NCI-H1694 treated with DMSO at 0.1 percent for 48 hours (cell line): ENCODE measurements at regions not wholly inside any gene's neighbourhood (a gene's known extent, or its start where the extent isn't known, plus 50 kb on each side); places are given as distances from the start of the nearest gene placed in this dataset.
"Not testable (repeated sequence)": the region's sequence is repeated elsewhere in the genome, so short reads cannot be mapped to it uniquely, and the experiment has no call there.

ENCODE experiments used
- DNase-seq: peaks from one replicate; lab custom pipeline; 2025; lab: John Stamatoyannopoulos, UW

DNA sequence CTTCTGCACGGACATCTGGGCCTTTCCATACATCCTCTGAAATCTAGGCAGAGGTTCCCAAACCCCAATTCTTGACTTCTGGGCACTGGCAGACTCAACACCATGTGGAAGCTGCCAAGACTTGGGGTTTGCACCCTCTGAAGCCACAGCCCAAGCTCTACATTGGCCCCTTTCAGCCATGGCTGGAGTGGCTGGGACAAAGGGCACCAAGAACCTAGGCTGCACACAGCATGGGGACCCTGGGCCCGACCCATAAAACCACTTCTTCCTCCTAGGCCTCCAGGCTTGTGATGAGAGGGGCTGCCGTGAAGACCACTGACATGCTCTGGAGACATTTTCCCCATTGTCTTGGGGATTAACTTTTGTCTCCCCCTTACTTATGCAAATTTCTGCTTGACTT lies 158.0 kb downstream of the GNAI1 start:
- DNase-seq: not testable (repeated sequence)

DNA sequence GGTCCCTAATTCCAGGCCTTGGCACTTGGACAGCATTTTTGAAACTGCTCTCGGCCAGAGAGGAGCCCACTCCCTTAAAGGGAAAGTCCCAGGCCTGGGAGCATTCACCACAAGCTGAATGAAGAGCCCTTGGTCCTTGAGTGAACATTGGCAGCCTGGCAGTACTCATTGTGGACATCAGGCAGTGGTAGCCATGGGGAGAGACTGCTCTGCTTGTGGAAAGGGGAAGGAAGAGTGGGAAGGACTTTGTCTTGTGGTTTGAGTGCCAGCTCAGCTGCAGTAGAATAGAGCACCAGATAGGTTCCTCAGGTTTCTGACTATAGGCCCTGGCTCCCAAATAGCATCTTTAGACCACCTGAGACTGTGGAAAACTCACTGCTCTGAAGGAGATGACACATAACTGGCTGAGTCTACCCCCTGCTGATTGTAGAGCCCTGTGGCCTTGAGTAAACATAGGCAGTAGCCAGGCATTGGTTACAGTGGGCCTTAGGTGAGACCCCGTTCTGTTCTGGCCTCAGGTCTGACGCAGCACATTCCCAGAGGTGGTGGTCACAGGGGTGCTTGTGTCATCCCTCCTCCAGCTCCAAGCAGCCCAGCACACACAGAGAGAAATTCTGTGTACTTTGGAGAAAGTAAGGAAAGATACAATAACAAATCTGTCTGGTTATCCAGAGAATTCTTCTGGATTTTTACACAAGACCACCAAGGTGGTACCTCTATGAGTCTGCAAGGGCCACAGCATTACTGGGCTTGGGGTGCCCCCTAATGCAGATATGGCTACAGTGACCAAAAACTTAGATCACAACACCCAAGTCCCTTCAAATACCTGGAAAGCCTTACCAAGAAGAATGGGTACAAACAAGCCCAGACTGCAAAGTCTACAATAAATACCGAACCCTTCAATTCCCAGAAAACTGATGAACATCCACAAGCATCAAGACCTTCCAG lies 153.8 kb downstream of the GNAI1 start:
- DNase-seq: no peak

DNA sequence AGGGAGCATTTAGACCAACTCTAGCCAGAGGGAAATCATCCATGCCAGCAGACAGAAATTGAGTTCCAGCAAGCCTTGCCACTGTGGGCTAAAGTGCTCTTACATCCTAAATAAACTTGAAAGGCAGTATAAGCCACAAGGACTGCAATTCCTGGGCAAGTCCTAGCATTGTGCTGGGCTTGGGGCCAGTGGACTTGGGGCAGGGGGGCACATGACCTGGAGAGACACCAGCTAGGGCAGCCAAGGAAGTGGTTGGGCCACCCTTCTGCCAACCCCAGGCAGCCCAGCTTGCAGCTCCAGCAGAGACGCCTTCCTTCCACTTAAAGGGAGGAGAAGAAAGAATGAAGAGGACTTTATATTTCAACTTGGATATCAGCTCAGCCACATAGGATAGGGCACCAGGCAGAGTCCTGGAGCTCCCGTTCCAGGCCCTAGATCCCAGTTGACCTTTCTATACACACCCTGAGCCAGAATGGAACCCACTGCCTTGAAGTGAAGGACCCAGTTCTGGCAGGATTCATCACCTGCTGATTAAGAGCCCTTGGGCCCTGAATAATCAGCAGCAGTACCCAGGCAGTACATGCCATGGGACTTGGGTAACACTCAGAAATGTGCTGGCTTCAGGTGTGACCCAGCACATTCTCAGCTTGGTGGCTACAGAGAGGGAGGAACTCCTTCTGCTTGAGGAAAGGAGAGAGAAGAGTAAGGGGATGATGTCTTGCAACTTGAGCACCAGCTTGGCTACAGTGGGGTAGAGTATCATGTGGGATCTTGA lies 153.0 kb downstream of the GNAI1 start:
- no peak for DNase-seq

DNA sequence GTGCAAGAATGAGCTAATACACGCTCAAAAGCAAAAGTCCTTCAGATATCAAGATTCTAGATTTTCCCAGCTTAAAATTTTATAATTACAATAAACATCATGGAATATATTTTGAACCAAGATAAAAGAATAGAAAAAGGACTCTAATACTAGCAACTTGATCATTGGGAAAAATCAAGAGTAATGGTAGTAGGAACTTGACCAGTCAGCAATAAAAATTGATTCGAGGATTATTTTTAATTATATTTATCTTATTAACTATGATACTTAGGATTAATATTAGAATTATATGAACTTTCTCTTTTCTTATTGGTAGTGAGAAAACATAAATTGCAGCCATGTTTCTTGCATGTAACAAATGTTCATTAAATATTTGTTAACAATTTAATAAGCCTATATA lies 152.0 kb downstream of the GNAI1 start:
- DNase-seq: no peak

DNA sequence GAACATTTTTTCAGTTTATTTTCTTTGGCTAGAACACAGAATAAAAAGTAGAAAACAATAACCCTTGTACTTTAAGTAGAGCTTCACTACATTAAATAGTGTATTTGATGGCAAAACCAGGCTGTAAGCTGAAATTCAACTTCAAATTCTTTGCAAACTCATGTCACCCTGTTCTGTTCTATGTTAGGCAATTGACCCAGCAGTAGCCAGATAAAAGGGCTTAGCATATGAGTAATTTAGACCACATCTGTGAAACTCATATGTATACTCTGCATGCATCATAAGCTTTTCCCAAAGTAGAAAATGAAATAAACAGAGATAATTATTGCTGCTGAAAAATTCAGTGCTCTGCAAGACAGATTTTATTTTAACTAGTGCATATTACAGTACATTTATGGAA lies 150.2 kb downstream of the GNAI1 start:
- DNase-seq: no peak

DNA sequence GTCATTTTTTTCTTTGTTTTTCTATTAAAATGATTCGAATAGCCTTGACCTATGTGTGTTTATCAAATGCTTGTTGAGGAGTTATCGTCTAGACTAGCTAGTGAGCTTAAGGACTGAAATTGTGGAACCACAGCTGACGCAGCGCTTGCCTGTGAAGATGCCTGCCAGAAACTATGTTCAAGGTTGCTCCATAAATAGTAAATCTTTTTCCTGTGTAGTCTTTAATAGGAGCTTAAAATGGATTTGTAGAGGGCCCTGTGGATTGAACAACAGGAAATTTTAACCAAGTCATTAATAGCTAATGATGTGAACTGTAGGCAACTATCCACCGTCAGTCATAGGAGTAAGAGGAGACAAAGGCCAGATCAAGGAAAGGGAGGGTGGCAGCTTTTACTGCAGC lies 145.1 kb downstream of the GNAI1 start:
- no peak for DNase-seq

DNA sequence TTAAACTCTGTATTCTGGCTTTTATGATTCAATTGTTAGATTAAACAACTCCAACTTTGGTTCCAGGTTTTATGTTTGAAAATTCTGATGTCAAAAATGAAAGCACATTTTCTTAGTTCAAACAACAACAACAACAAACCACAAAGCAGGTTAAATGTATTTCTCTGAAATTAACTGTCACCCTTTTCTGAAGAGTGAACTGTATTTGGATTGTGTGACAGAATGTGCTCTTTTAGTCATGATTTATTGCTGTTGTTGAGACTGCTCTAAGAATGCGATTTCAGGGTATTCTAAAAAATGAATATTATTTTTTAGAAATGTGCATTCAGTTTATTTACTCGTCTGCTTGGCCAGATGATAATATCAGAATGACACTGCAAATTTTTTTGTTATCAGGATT lies 144.1 kb downstream of the GNAI1 start:
- DNase-seq: no peak

DNA sequence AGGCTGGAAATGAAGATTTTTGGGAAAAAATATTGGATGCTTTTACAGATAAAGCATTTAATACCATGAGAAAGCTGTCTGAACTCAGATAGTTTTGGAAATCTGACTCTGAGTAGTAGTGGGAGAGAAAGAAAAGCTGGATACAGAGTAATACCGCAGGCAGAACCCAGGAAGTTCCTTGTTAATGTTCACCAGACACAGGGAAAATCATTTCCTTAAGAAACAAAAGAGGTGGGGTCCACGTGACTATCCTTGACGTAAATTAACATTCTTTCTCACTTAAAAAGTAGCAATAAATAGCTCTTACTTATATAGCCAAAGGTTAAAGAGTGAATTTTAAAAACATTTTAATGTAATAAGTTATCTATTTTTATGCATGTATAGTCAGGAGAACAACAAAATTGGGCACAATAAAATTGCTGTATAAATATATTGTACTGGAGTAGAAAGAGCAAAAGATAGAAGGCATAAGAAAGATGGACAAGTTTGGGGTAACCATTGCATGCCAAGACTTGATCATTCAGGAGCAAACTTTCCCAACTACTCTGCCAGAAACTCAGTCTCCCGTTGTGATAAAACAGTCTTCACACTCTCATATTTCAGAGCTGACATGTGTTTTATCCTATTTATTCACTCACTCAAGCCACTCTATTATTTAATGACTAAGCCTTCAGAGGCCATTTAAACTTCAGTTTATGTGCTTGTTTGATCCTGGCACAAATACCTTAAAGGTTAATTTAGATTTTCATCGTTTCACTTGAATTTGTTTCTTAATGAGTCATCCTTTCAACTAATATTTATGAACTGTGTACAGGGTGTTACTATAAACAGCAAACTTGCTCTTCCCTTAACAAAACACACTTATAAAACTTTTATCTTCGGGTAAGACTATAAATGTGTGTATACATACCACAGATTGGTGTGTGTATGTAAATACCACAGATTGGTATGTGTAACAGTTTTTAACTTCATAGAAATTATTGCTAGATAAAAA lies 143.1 kb downstream of the GNAI1 start:
- no peak for DNase-seq
